Thyroid gland (tissue), 4 donors: ENCODE measurements at regions not wholly inside any gene's neighbourhood (a gene's known extent, or its start where the extent isn't known, plus 50 kb on each side); places are given as distances from the start of the nearest gene placed in this dataset.

Experiments used
- CTCF ChIP-seq, 6 experiments: fragments of 200-600 bp in 3 of 6; fragments of 450-650 bp in 3 of 6; sonication (generic) in 3 of 6; IDR thresholded peaks; one replicate each; pipeline ENCODE4 v1.5.1; 2016 to 2019; ENCODE audit warnings: antibody characterized with exemption in 6 of 6, mild to moderate bottlenecking in 2 of 6, inconsistent platforms in 1 of 6, moderate library complexity in 1 of 6
- POLR2A ChIP-seq, 2 donors: fragments of 450-650 bp; IDR thresholded peaks; one replicate each; pipeline ENCODE4 v1.6.1; 2017; ENCODE audit warnings: antibody characterized with exemption in 2 of 2, mild to moderate bottlenecking in 2 of 2, moderate library complexity in 1 of 2

- TF ChIP-seq POLR2A (IDR thresholded peaks at IDR 0.05): no peak
- no peak for TF ChIP-seq CTCF (IDR thresholded peaks at IDR 0.05)
Measured at GRCh38 chr12:24379433-24379832, 430.0 kb upstream of the SOX5 start.
